Peyer's patch (tissue), 4 donors: ENCODE measurements at regions not wholly inside any gene's neighbourhood (a gene's known extent, or its start where the extent isn't known, plus 50 kb on each side); places are given as distances from the start of the nearest gene placed in this dataset.

Source experiments
- CTCF ChIP-seq, 6 experiments: fragments of 450-650 bp in 4 of 6; fragments of 200-600 bp in 2 of 6; sonication (generic) in 1 of 6; IDR thresholded peaks; one replicate each; pipeline ENCODE4 v1.5.1; 2017 to 2019; ENCODE audit warnings: antibody characterized with exemption in 6 of 6, mild to moderate bottlenecking in 3 of 6, moderate library complexity in 1 of 6
- POLR2A ChIP-seq, 2 donors: fragments of 450-650 bp; IDR thresholded peaks; one replicate each; pipeline ENCODE4 v1.5.1; 2017; ENCODE audit warnings: antibody characterized with exemption in 2 of 2, mild to moderate bottlenecking in 2 of 2, moderate library complexity in 2 of 2

- TF ChIP-seq POLR2A (IDR thresholded peaks at IDR 0.05) (no peak), CTCF (IDR thresholded peaks at IDR 0.05) (no peak)
Observed at GRCh38 chr4:129282293-129282692, 186.3 kb downstream of the C4orf33 start.
